ENCODE measurements at regions not wholly inside any gene's neighbourhood (a gene's known extent, or its start where the extent isn't known, plus 50 kb on each side); places are given as distances from the start of the nearest gene placed in this dataset.

- RAD21 ChIA-PET (ENCODE audit: unreplicated experiment) = interaction anchor here (0.7 to 1.4 kb wide), 3 partner anchors 31 to 169 kb away, joined by 3 to 6 read pairs (median 5); no protein-coding TSS in a partner anchor
- Histone ChIP-seq H3K4me1 (ENCODE audit: control insufficient read depth, insufficient read depth, low read length) (no peaks in the 10 kb centered on the region), H3K9me3 (replicated peaks; ENCODE audit: control insufficient read depth, insufficient read depth, low read length) (no peaks in the 10 kb centered on the region), H3K79me2 (ENCODE audit: control insufficient read depth, insufficient read depth, low read length) (no peaks in the 10 kb centered on the region), H2AFZ (ENCODE audit: control insufficient read depth, low read depth, low read length) (no peak overlapping the region), H3K9ac (ENCODE audit: control insufficient read depth, insufficient read depth, low read length) (no peak overlapping the region), H4K20me1 (ENCODE audit: control insufficient read depth, insufficient read depth) (no peaks in the 10 kb centered on the region), H3K4me3 (no peak overlapping the region), H3K36me3 (ENCODE audit: control insufficient read depth in 2 of 2, insufficient read depth in 2 of 2, low read length in 1 of 2) (no peaks in the 10 kb centered on the region), H3K27ac (ENCODE audit: control insufficient read depth, insufficient read depth) (no peak overlapping the region), H3K27me3 (replicated peaks in 1 of 2; ENCODE audit: control insufficient read depth in 2 of 2, insufficient read depth in 2 of 2, low read length in 1 of 2) (no peaks in the 10 kb centered on the region), H3K4me2 (ENCODE audit: control insufficient read depth, insufficient read depth) (no peak overlapping the region)
- no peak for FAIRE-seq
- SMC1A ChIA-PET (ENCODE audit: uncharacterized antibody, unreplicated experiment) = interaction anchor here (0.8 to 2.4 kb wide), 10 partner anchors 13 to 83 kb away, joined by 3 to 6 read pairs (median 4); no protein-coding TSS in a partner anchor
- CTCF ChIA-PET = interaction anchor here (0.6 to 1.1 kb wide), 4 partner anchors 15 to 1064 kb away, joined by 3 to 5 read pairs (median 4); no protein-coding TSS in a partner anchor
- no peak for TF ChIP-seq SMAD5 (IDR thresholded peaks at IDR 0.05; ENCODE audit: low read depth)
- TF ChIP-seq PAX5 (IDR thresholded peaks at IDR 0.05; ENCODE audit: borderline replicate concordance, low read depth, low read length) = no peak
- TF ChIP-seq EZH2 (IDR thresholded peaks at IDR 0.05; ENCODE audit: borderline replicate concordance, control insufficient read depth, low read depth, low read length) = no peak
- in situ Hi-C loops (cut with MboI) = no loop called here
- 95% methylated on average over 2 of the region's 2 CpGs for WGBS (ENCODE audit: insufficient coverage, insufficient replicate concordance, low lambda C conversion rate, missing lambda C conversion rate)
- POLR2A ChIA-PET = interaction anchor here (0.6 kb wide), 3 partner anchors 12 to 357 kb away, joined by 3 to 4 read pairs (median 4); no protein-coding TSS in a partner anchor
- no TSS peak for BruUV-seq (replicated peaks)
- ATAC-seq = no peak
- intact Hi-C loops (cut with micrococcal nuclease; ENCODE audit: unreplicated experiment) = no loop called here
- no peak for DNase-seq (ENCODE audit: low read depth, low spot score)
Measured at GRCh38 chr5:124871303-124871702, 124.9 kb upstream of the ZNF608 start.

- CTCF ChIA-PET = interaction anchor here (0.8 to 1.1 kb wide), 2 partner anchors 14 to 1065 kb away, joined by 3 read pairs; no protein-coding TSS in a partner anchor
- WGBS (ENCODE audit: insufficient coverage, insufficient replicate concordance, low lambda C conversion rate, missing lambda C conversion rate) = 88% methylated on average over 5 of the region's 5 CpGs
- TF ChIP-seq ZSCAN29 (IDR thresholded peaks at IDR 0.05) (no peak), MEF2A (IDR thresholded peaks at IDR 0.05; ENCODE audit: insufficient read depth, low read depth, low read length) (no peak), YBX1 (IDR thresholded peaks at IDR 0.05) (no peak), NR2F1 (conservative IDR thresholded peaks at IDR 0.05) (no peak), ATF7 (IDR thresholded peaks at IDR 0.05; ENCODE audit: low read depth) (no peak), RELB (IDR thresholded peaks at IDR 0.05; ENCODE audit: low read depth) (no peak), SMARCA5 (IDR thresholded peaks at IDR 0.05) (no peak), RAD51 (IDR thresholded peaks at IDR 0.05) (no peak), CHD4 (IDR thresholded peaks at IDR 0.05) (no peak), CTCF (IDR thresholded peaks at IDR 0.05 in 2 of 3, conservative IDR thresholded peaks at IDR 0.05 in 1 of 3; ENCODE audit: control insufficient read depth in 2 of 3, extremely low read depth in 1 of 3, insufficient read depth in 1 of 3, low read depth in 3 of 3, low read length in 3 of 3) (no peak)
Measured at GRCh38 chr5:124872086-124872485, 125.6 kb upstream of the ZNF608 start.

More at GRCh38 chr5:124872086-124872485, 125.6 kb upstream of the ZNF608 start:
- no peak for DNase-seq (ENCODE audit: low read depth, low spot score)
- Histone ChIP-seq H3K4me3 (no peak overlapping the region), H3K36me3 (ENCODE audit: control insufficient read depth in 2 of 2, insufficient read depth in 2 of 2, low read length in 1 of 2) (no peaks in the 10 kb centered on the region), H3K9ac (ENCODE audit: control insufficient read depth, insufficient read depth, low read length) (no peak overlapping the region), H3K27me3 (replicated peaks in 1 of 2; ENCODE audit: control insufficient read depth in 2 of 2, insufficient read depth in 2 of 2, low read length in 1 of 2) (no peaks in the 10 kb centered on the region), H3K79me2 (ENCODE audit: control insufficient read depth, insufficient read depth, low read length) (no peaks in the 10 kb centered on the region), H4K20me1 (ENCODE audit: control insufficient read depth, insufficient read depth) (no peaks in the 10 kb centered on the region), H2AFZ (ENCODE audit: control insufficient read depth, low read depth, low read length) (no peak overlapping the region), H3K4me1 (ENCODE audit: control insufficient read depth, insufficient read depth, low read length) (no peaks in the 10 kb centered on the region), H3K27ac (ENCODE audit: control insufficient read depth, insufficient read depth) (no peak overlapping the region), H3K9me3 (replicated peaks; ENCODE audit: control insufficient read depth, insufficient read depth, low read length) (no peaks in the 10 kb centered on the region), H3K4me2 (ENCODE audit: control insufficient read depth, insufficient read depth) (no peak overlapping the region)
- ChIA-PET POLR2A (interaction anchor here (0.6 kb wide), 1 partner anchor 356 kb away, joined by 4 read pairs; no protein-coding TSS in a partner anchor), RAD21 (ENCODE audit: unreplicated experiment) (interaction anchor here (0.7 to 1.4 kb wide), 3 partner anchors 30 to 170 kb away, joined by 3 to 6 read pairs (median 5); no protein-coding TSS in a partner anchor), SMC1A (ENCODE audit: uncharacterized antibody, unreplicated experiment) (interaction anchor here (0.8 to 2.4 kb wide), 9 partner anchors 12 to 84 kb away, joined by 3 to 6 read pairs (median 4); no protein-coding TSS in a partner anchor)
- no TSS peak for BruUV-seq (replicated peaks)
- intact Hi-C loops (cut with micrococcal nuclease; ENCODE audit: unreplicated experiment) = no loop called here
- no peak for ATAC-seq
- FAIRE-seq = no peak
- in situ Hi-C loops (cut with MboI) = no loop called here

All from GM12878 (cell line).